Tibial nerve (tissue), 4 donors: ENCODE measurements at regions not wholly inside any gene's neighbourhood (a gene's known extent, or its start where the extent isn't known, plus 50 kb on each side); places are given as distances from the start of the nearest gene placed in this dataset.

Source experiments
- CTCF ChIP-seq, 5 experiments: fragments of 200-600 bp in 3 of 5; fragments of 450-650 bp in 2 of 5; sonication (generic) in 3 of 5; IDR thresholded peaks; one replicate each; pipeline ENCODE4 v1.5.1; 2016 to 2019; ENCODE audit warnings: antibody characterized with exemption in 5 of 5, mild to moderate bottlenecking in 3 of 5, moderate library complexity in 2 of 5
- EP300 ChIP-seq, 2 donors: sonication (generic); formaldehyde crosslinking; IDR thresholded peaks; one replicate each; pipeline ENCODE4 v1.6.1; 2017; ENCODE audit warnings: antibody characterized with exemption in 2 of 2, mild to moderate bottlenecking in 1 of 2
- POLR2A ChIP-seq, 2 donors: fragments of 450-650 bp; IDR thresholded peaks; one replicate each; pipeline ENCODE4 v1.6.1; 2017; ENCODE audit warnings: antibody characterized with exemption in 2 of 2, mild to moderate bottlenecking in 2 of 2, moderate library complexity in 2 of 2

GRCh38 chr2:107364361-107364950 lies 462.2 kb upstream of the RGPD4 start:
- TF ChIP-seq CTCF (IDR thresholded peaks at IDR 0.05) (no peak), EP300 (IDR thresholded peaks at IDR 0.05) (no peak), POLR2A (IDR thresholded peaks at IDR 0.05) (no peak)
